ENCODE measurements at regions not wholly inside any gene's neighbourhood (a gene's known extent, or its start where the extent isn't known, plus 50 kb on each side); places are given as distances from the start of the nearest gene placed in this dataset.

DNA sequence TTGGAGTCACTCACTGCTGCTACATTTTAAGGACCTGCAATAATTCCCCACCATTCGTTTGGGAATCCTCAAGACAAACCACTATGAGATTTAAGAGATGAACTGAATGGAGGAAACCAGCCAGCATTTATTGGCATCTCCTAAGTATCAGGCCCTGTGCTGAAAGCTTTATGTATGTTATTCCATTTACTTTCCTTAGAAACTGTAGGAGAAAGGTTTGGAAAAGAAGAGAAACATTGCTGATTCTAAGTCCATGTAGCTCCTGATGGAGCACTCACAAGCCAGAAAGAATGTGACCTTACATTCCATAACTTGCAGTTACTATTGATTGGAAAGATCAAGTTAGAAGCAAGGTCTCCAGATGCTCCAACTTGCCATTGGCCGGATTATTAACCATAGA is 267.4 kb downstream of the GAS1 start:
- H3K27me3 ChIP-seq (ENCODE audit: control insufficient read depth, insufficient read depth, low read length) = no peaks in the 10 kb centered on the region
- no peaks in the 10 kb centered on the region for H3K4me1 ChIP-seq (ENCODE audit: control insufficient read depth, low read depth, low read length)
- no peak overlapping the region for H3K4me3 ChIP-seq (ENCODE audit: low read length)
- no peak overlapping the region for H3K9ac ChIP-seq (ENCODE audit: low read length)
- H3K9me3 ChIP-seq (ENCODE audit: control insufficient read depth, low read depth, low read length) = no peaks in the 10 kb centered on the region
- H3K27ac ChIP-seq (ENCODE audit: low read length) = no peak overlapping the region
- no peaks in the 10 kb centered on the region for H3K36me3 ChIP-seq (ENCODE audit: control insufficient read depth, low read depth, low read length)

DNA sequence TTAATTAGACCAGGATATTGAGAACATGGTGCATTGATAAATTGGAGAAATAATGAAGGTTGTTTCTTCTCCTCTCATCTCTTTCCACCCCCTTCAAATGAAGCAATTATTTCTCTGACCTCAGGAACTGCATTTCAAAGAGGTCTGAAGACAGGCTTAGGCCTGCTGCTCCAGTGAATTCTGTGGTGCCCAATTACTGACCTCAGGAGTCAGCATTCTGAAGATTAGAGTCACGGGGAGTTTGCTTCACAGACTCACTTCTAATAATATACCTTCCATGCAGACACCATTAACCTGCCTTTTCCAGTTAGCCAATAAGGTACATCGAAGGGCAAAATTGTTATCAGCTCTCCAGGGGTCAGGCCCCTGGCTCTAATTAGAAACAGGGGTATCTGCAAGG is 270.9 kb downstream of the GAS1 start:
- Histone ChIP-seq H3K27me3 (ENCODE audit: control insufficient read depth, insufficient read depth, low read length) (no peaks in the 10 kb centered on the region), H3K4me1 (ENCODE audit: control insufficient read depth, low read depth, low read length) (no peaks in the 10 kb centered on the region), H3K9me3 (ENCODE audit: control insufficient read depth, low read depth, low read length) (no peaks in the 10 kb centered on the region), H3K27ac (ENCODE audit: low read length) (no peak overlapping the region), H3K9ac (ENCODE audit: low read length) (no peak overlapping the region), H3K36me3 (ENCODE audit: control insufficient read depth, low read depth, low read length) (no peaks in the 10 kb centered on the region), H3K4me3 (ENCODE audit: low read length) (no peak overlapping the region)

GRCh38 chr9:86675805-86676204 is 271.5 kb downstream of the GAS1 start:
- no peaks in the 10 kb centered on the region for H3K27me3 ChIP-seq (ENCODE audit: control insufficient read depth, insufficient read depth, low read length)
- H3K27ac ChIP-seq (ENCODE audit: low read length) = no peak overlapping the region
- no peaks in the 10 kb centered on the region for H3K36me3 ChIP-seq (ENCODE audit: control insufficient read depth, low read depth, low read length)
- no peak overlapping the region for H3K9ac ChIP-seq (ENCODE audit: low read length)
- no peak overlapping the region for H3K4me3 ChIP-seq (ENCODE audit: low read length)
- no peaks in the 10 kb centered on the region for H3K4me1 ChIP-seq (ENCODE audit: control insufficient read depth, low read depth, low read length)
- no peaks in the 10 kb centered on the region for H3K9me3 ChIP-seq (ENCODE audit: control insufficient read depth, low read depth, low read length)

GRCh38 chr9:86674487-86674886 is 272.8 kb downstream of the GAS1 start:
- Histone ChIP-seq H3K9ac (ENCODE audit: low read length) (no peak overlapping the region), H3K36me3 (ENCODE audit: control insufficient read depth, low read depth, low read length) (no peaks in the 10 kb centered on the region), H3K27me3 (ENCODE audit: control insufficient read depth, insufficient read depth, low read length) (no peaks in the 10 kb centered on the region), H3K4me3 (ENCODE audit: low read length) (no peak overlapping the region), H3K27ac (ENCODE audit: low read length) (no peak overlapping the region), H3K4me1 (ENCODE audit: control insufficient read depth, low read depth, low read length) (no peaks in the 10 kb centered on the region), H3K9me3 (ENCODE audit: control insufficient read depth, low read depth, low read length) (no peaks in the 10 kb centered on the region)

DNA sequence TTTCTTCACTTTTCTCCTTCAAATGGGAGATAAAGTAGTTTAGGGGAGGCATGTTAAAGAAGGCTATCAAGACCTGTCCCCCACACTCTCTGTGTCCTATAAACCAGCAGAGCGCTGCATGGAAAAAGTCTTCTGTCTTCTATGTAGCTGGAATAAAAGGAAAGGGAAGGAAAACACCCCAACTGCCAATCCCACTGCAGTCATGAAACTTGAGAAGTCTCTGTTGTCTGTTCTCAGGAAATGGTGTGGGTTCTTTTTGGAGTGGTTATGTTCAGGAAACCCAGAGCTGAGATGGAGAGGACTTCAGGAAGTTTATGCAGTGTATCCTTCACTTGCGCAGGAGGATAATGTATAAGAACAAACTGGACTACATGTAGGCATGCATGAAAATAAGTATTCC is 274.3 kb downstream of the GAS1 start:
- H3K9me3 ChIP-seq (ENCODE audit: control insufficient read depth, low read depth, low read length) = no peaks in the 10 kb centered on the region
- H3K4me3 ChIP-seq (ENCODE audit: low read length) = no peak overlapping the region
- H3K9ac ChIP-seq (ENCODE audit: low read length) = no peak overlapping the region
- no peaks in the 10 kb centered on the region for H3K27me3 ChIP-seq (ENCODE audit: control insufficient read depth, insufficient read depth, low read length)
- H3K36me3 ChIP-seq (ENCODE audit: control insufficient read depth, low read depth, low read length) = no peaks in the 10 kb centered on the region
- H3K27ac ChIP-seq (ENCODE audit: low read length) = no peak overlapping the region
- H3K4me1 ChIP-seq (ENCODE audit: control insufficient read depth, low read depth, low read length) = no peaks in the 10 kb centered on the region

DNA sequence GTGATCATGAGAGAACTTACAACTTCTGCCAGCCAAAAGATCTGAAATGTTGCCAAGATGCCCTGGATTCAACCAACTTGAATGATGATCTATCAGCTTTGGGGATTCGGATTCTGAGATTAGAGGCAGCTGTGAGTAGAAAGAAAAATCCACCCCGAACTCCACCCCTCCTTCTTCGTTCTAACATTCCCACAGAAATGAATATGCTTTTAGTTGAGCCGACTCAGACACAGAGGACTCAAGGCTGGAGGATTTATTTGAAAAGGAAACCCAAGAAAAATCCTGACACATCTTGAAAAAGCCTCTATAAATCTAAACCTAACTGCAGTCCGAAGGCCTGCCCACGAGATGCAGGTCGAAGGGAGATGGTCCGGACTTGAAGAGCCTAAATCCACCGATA is 275.0 kb downstream of the GAS1 start:
- no peaks in the 10 kb centered on the region for H3K4me1 ChIP-seq (ENCODE audit: control insufficient read depth, low read depth, low read length)
- H3K4me3 ChIP-seq (ENCODE audit: low read length) = no peak overlapping the region
- no peaks in the 10 kb centered on the region for H3K36me3 ChIP-seq (ENCODE audit: control insufficient read depth, low read depth, low read length)
- H3K9ac ChIP-seq (ENCODE audit: low read length) = no peak overlapping the region
- no peaks in the 10 kb centered on the region for H3K9me3 ChIP-seq (ENCODE audit: control insufficient read depth, low read depth, low read length)
- no peaks in the 10 kb centered on the region for H3K27me3 ChIP-seq (ENCODE audit: control insufficient read depth, insufficient read depth, low read length)
- H3K27ac ChIP-seq (ENCODE audit: low read length) = no peak overlapping the region

DNA sequence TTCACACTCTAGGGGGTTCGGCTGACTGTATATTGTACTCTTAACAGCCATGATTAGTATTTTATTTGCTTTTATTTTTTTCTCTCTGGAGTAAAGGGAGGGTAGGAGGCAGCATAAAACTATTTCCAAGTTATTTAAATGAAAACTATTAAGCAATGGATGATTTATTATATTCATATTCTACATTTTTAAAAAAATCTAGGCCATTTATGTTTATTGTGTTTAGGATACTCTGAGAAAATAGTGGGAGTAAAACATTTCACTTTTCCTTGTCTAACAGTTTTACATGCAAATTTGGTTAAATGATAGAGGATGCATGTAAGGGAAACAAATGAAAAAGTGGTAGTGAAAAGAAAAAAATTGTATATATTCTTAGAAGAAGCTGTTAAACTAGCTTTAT is 276.3 kb downstream of the GAS1 start:
- Histone ChIP-seq H3K36me3 (ENCODE audit: control insufficient read depth, low read depth, low read length) (no peaks in the 10 kb centered on the region), H3K4me3 (ENCODE audit: low read length) (no peak overlapping the region), H3K9me3 (ENCODE audit: control insufficient read depth, low read depth, low read length) (no peaks in the 10 kb centered on the region), H3K27ac (ENCODE audit: low read length) (no peak overlapping the region), H3K4me1 (ENCODE audit: control insufficient read depth, low read depth, low read length) (no peaks in the 10 kb centered on the region), H3K27me3 (ENCODE audit: control insufficient read depth, insufficient read depth, low read length) (no peaks in the 10 kb centered on the region), H3K9ac (ENCODE audit: low read length) (no peak overlapping the region)

DNA sequence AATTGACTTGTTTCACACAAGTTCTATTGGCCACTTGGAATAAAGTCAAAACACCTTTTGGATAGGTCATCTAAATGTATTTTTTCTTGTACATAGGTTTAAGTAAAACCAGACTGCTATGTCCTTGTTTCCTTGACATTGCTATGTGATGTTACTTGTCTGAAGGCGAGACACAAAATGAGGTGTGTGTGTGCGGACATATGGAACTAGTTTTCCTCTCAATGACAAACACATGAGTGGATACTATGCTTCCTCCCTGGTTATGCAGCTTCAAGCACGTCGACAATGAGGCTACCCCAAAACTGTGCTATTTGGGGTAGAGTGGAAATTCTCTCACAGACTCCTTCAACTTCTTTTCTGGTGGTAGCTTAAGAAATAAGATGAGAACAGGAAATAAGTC is 276.8 kb downstream of the GAS1 start:
- no peak overlapping the region for H3K9ac ChIP-seq (ENCODE audit: low read length)
- H3K27me3 ChIP-seq (ENCODE audit: control insufficient read depth, insufficient read depth, low read length) = no peaks in the 10 kb centered on the region
- H3K4me1 ChIP-seq (ENCODE audit: control insufficient read depth, low read depth, low read length) = no peaks in the 10 kb centered on the region
- H3K9me3 ChIP-seq (ENCODE audit: control insufficient read depth, low read depth, low read length) = no peaks in the 10 kb centered on the region
- no peaks in the 10 kb centered on the region for H3K36me3 ChIP-seq (ENCODE audit: control insufficient read depth, low read depth, low read length)
- H3K4me3 ChIP-seq (ENCODE audit: low read length) = no peak overlapping the region
- H3K27ac ChIP-seq (ENCODE audit: low read length) = no peak overlapping the region

GRCh38 chr9:86670076-86670475 is 277.2 kb downstream of the GAS1 start:
- no peaks in the 10 kb centered on the region for H3K27me3 ChIP-seq (ENCODE audit: control insufficient read depth, insufficient read depth, low read length)
- no peaks in the 10 kb centered on the region for H3K9me3 ChIP-seq (ENCODE audit: control insufficient read depth, low read depth, low read length)
- H3K27ac ChIP-seq (ENCODE audit: low read length) = no peak overlapping the region
- H3K9ac ChIP-seq (ENCODE audit: low read length) = no peak overlapping the region
- H3K4me1 ChIP-seq (ENCODE audit: control insufficient read depth, low read depth, low read length) = no peaks in the 10 kb centered on the region
- no peaks in the 10 kb centered on the region for H3K36me3 ChIP-seq (ENCODE audit: control insufficient read depth, low read depth, low read length)
- H3K4me3 ChIP-seq (ENCODE audit: low read length) = no peak overlapping the region

- H3K9ac ChIP-seq (ENCODE audit: low read length) = no peak overlapping the region
- H3K4me3 ChIP-seq (ENCODE audit: low read length) = no peak overlapping the region
- H3K27me3 ChIP-seq (ENCODE audit: control insufficient read depth, insufficient read depth, low read length) = no peaks in the 10 kb centered on the region
- no peak overlapping the region for H3K27ac ChIP-seq (ENCODE audit: low read length)
- H3K36me3 ChIP-seq (ENCODE audit: control insufficient read depth, low read depth, low read length) = no peaks in the 10 kb centered on the region
- no peaks in the 10 kb centered on the region for H3K4me1 ChIP-seq (ENCODE audit: control insufficient read depth, low read depth, low read length)
- no peaks in the 10 kb centered on the region for H3K9me3 ChIP-seq (ENCODE audit: control insufficient read depth, low read depth, low read length)
These were observed 277.9 kb downstream of the GAS1 start for GRCh38 chr9:86669422-86669821.

GRCh38 chr9:86668488-86668887 is 278.8 kb downstream of the GAS1 start:
- Histone ChIP-seq H3K27ac (ENCODE audit: low read length) (no peak overlapping the region), H3K4me1 (ENCODE audit: control insufficient read depth, low read depth, low read length) (no peaks in the 10 kb centered on the region), H3K4me3 (ENCODE audit: low read length) (no peak overlapping the region)

DNA sequence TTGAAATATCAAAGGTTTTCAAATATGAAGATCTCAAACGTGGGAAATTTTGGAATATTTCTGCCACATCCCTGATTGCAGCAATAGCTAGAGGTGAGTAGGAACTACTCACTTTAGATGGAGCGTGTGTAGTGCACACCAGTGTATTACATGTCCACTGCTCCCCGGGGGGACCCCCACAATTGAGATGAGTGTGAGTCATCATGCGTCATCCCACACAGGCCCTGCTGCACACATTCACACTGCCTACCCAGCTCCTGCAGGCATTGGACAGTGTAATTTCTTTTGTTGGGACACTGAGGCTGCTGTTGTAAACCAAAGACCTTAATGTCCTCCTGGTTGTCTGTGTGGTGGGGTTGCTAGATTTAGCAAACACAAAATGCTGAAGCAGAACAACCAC is 280.0 kb downstream of the GAS1 start:
- Histone ChIP-seq H3K4me1 (ENCODE audit: control insufficient read depth, low read depth, low read length) (no peaks in the 10 kb centered on the region), H3K9ac (ENCODE audit: low read length) (no peak overlapping the region), H3K4me3 (ENCODE audit: low read length) (no peak overlapping the region), H3K36me3 (ENCODE audit: control insufficient read depth, low read depth, low read length) (no peaks in the 10 kb centered on the region), H3K27me3 (ENCODE audit: control insufficient read depth, insufficient read depth, low read length) (no peaks in the 10 kb centered on the region), H3K27ac (ENCODE audit: low read length) (no peak overlapping the region), H3K9me3 (ENCODE audit: control insufficient read depth, low read depth, low read length) (no peaks in the 10 kb centered on the region)

More at GRCh38 chr9:86668488-86668887, 278.8 kb downstream of the GAS1 start:
- no peaks in the 10 kb centered on the region for H3K36me3 ChIP-seq (ENCODE audit: control insufficient read depth, low read depth, low read length)
- no peak overlapping the region for H3K9ac ChIP-seq (ENCODE audit: low read length)
- H3K27me3 ChIP-seq (ENCODE audit: control insufficient read depth, insufficient read depth, low read length) = no peaks in the 10 kb centered on the region
- no peaks in the 10 kb centered on the region for H3K9me3 ChIP-seq (ENCODE audit: control insufficient read depth, low read depth, low read length)
